SK-N-SH (cell line): ENCODE measurements at regions not wholly inside any gene's neighbourhood (a gene's known extent, or its start where the extent isn't known, plus 50 kb on each side); places are given as distances from the start of the nearest gene placed in this dataset.

Experiments
- CTCF ChIA-PET: fragments of 300-600, 350-600 bp; formaldehyde crosslinking; extraction: SDS; loops from one replicate; lab custom pipeline; 2021; lab: Yijun Ruan, JAX
- POLR2A ChIA-PET: fragments of 350-600 bp; sonication (Branson Sonifier 250); formaldehyde crosslinking; extraction: SDS; loops from one replicate; lab custom pipeline; 2020; ENCODE audit warnings: antibody characterized with exemption, inconsistent platforms; lab: Yijun Ruan, JAX
- DNase-seq: peaks from one replicate; pipeline ENCODE4 v3.0.0; 2012
- H2AFZ ChIP-seq: fragments of 200-600 bp; sonication (generic); 2 replicates; pipeline ENCODE4 v1.8.1; 2016; ENCODE audit warnings: antibody characterized with exemption, mild to moderate bottlenecking, low read depth
- H3F3A ChIP-seq: fragments of 200-600 bp; sonication (generic); replicated peaks from 2 replicates; pipeline ENCODE3; 2016; ENCODE audit warnings: antibody characterized with exemption, mild to moderate bottlenecking; ENCODE audit not compliant: insufficient read depth
- H3K27ac ChIP-seq, 2 experiments: fragments of 200-500 bp in 1 of 2; fragments of 200-600 bp in 1 of 2; sonication (Bioruptor generic) in 1 of 2; sonication (generic), shearing (Covaris generic) in 1 of 2; 2 replicates each; pipeline versions ENCODE4 v1.5.1 to v1.6.1; 2014 to 2016; ENCODE audit warnings: low read depth in 2 of 2, inconsistent platforms in 1 of 2, low read length in 1 of 2, mild to moderate bottlenecking in 1 of 2, mixed read lengths in 1 of 2
- H3K27me3 ChIP-seq: fragments of 200-600 bp; sonication (generic), shearing (Covaris generic); 2 replicates; pipeline ENCODE4 v1.6.1; 2016; ENCODE audit warnings: mixed run types; ENCODE audit not compliant: insufficient read depth
- H3K36me3 ChIP-seq, 2 experiments: fragments of 200-500 bp in 1 of 2; fragments of 200-600 bp in 1 of 2; sonication (Bioruptor generic) in 1 of 2; sonication (generic) in 1 of 2; replicated peaks in 1 of 2; 2 replicates each; pipeline versions ENCODE3 to v1.5.1; 2014 to 2016; ENCODE audit warnings: low read length in 1 of 2, mild to moderate bottlenecking in 1 of 2; ENCODE audit not compliant: insufficient read depth in 2 of 2, control insufficient read depth in 1 of 2
- H3K4me1 ChIP-seq, 2 experiments: fragments of 200-500 bp in 1 of 2; fragments of 200-600 bp in 1 of 2; sonication (Bioruptor generic) in 1 of 2; sonication (generic), shearing (Covaris generic) in 1 of 2; 2 replicates each; pipeline versions ENCODE4 v1.5.1 to v1.6.1; 2014 to 2016; ENCODE audit warnings: low read depth in 1 of 2, low read length in 1 of 2, mixed run types in 1 of 2; ENCODE audit not compliant: insufficient read depth in 2 of 2, control insufficient read depth in 1 of 2
- H3K4me2 ChIP-seq: fragments of 200-600 bp; sonication (generic), shearing (Covaris generic); 2 replicates; pipeline ENCODE4 v1.6.1; 2017; ENCODE audit warnings: mixed run types
- H3K4me3 ChIP-seq, 2 experiments: fragments of 200-500 bp in 1 of 2; fragments of 200-600 bp in 1 of 2; sonication (Bioruptor generic) in 1 of 2; sonication (generic), shearing (Covaris generic) in 1 of 2; 2 replicates each; pipeline versions ENCODE4 v1.5.1 to v1.8.1; 2014 to 2016; ENCODE audit warnings: low read depth in 2 of 2, inconsistent platforms in 1 of 2, low read length in 1 of 2, mild to moderate bottlenecking in 1 of 2, mixed read lengths in 1 of 2, moderate library complexity in 1 of 2
- H3K79me2 ChIP-seq: fragments of 200-600 bp; sonication (generic); 2 replicates; pipeline ENCODE4 v1.8.1; 2017; ENCODE audit warnings: mild to moderate bottlenecking; ENCODE audit not compliant: insufficient read depth
- H3K9ac ChIP-seq: fragments of 200-600 bp; sonication (generic); 2 replicates; pipeline ENCODE4 v1.6.1; 2017; ENCODE audit warnings: mixed run types
- H3K9me2 ChIP-seq: fragments of 200-600 bp; sonication (generic); 2 replicates; pipeline ENCODE4 v1.6.1; 2017; ENCODE audit warnings: mixed run types
- H3K9me3 ChIP-seq: fragments of 200-600 bp; sonication (generic); 2 replicates; pipeline ENCODE4 v1.6.1; 2017; ENCODE audit warnings: mixed run types, mild to moderate bottlenecking, moderate library complexity
- H4K20me1 ChIP-seq: fragments of 200-600 bp; sonication (generic); 2 replicates; pipeline ENCODE4 v1.6.1; 2017; ENCODE audit warnings: mild to moderate bottlenecking, mixed run types; ENCODE audit not compliant: insufficient read depth
- CHD2 ChIP-seq: fragments of 150-350 bp; IDR thresholded peaks from 2 replicates; pipeline ENCODE4 v1.6.1; 2018; ENCODE audit warnings: low read length; ENCODE audit not compliant: partially characterized antibody
- ELF1 ChIP-seq: IDR thresholded peaks from 2 replicates; pipeline ENCODE4 v1.4.0; 2012
- EZH2phosphoT487 ChIP-seq: fragments of 200-600 bp; sonication (generic); IDR thresholded peaks from 2 replicates; pipeline ENCODE4 v1.6.1; 2017; ENCODE audit warnings: low read depth, mixed run types, mild to moderate bottlenecking, antibody characterized with exemption, moderate library complexity, borderline replicate concordance
- FOSL2 ChIP-seq: IDR thresholded peaks from 2 replicates; pipeline ENCODE4 v1.4.0; 2012; ENCODE audit warnings: low read depth, mild to moderate bottlenecking, moderate library complexity, borderline replicate concordance
- GABPA ChIP-seq: IDR thresholded peaks from 2 replicates; pipeline ENCODE4 v1.4.0; 2012; ENCODE audit warnings: low read depth, mild to moderate bottlenecking
- JUND ChIP-seq: IDR thresholded peaks from 2 replicates; pipeline ENCODE4 v1.4.0; 2012
- MXI1 ChIP-seq: IDR thresholded peaks from 2 replicates; pipeline ENCODE4 v1.6.1; 2012; ENCODE audit warnings: mild to moderate bottlenecking, low read depth, low read length, improper control_type of control experiment
- NFIC ChIP-seq: IDR thresholded peaks from 2 replicates; pipeline ENCODE4 v1.4.0; 2012; ENCODE audit warnings: borderline replicate concordance
- NRF1 ChIP-seq: IDR thresholded peaks from 2 replicates; pipeline ENCODE4 v1.6.1; 2012; ENCODE audit warnings: low read depth, mild to moderate bottlenecking, low read length
- PBX3 ChIP-seq: IDR thresholded peaks from 2 replicates; pipeline ENCODE4; 2012
- POLR2AphosphoS5 ChIP-seq: IDR thresholded peaks from 2 replicates; pipeline ENCODE4 v1.6.1; 2012; ENCODE audit warnings: low read depth, low read length
- REST ChIP-seq: IDR thresholded peaks from 2 replicates; pipeline ENCODE4 v1.6.1; 2012; ENCODE audit warnings: mild to moderate bottlenecking, low read depth, low read length, moderate library complexity
- RFX5 ChIP-seq: IDR thresholded peaks from 2 replicates; pipeline ENCODE4 v1.6.1; 2012; ENCODE audit warnings: mild to moderate bottlenecking, improper control_type of control experiment, low read length
- SIN3A ChIP-seq: IDR thresholded peaks from 2 replicates; pipeline ENCODE4 v1.6.1; 2012; ENCODE audit warnings: low read depth, mild to moderate bottlenecking, low read length, moderate library complexity, borderline replicate concordance
- TCF12 ChIP-seq: IDR thresholded peaks from 2 replicates; pipeline ENCODE4 v1.4.0; 2012
- USF2 ChIP-seq: fragments of 150-350 bp; IDR thresholded peaks from 2 replicates; pipeline ENCODE4 v1.6.1; 2017; ENCODE audit warnings: antibody characterized with exemption, low read length, low read depth, borderline replicate concordance
- ZBTB33 ChIP-seq: IDR thresholded peaks from 2 replicates; pipeline ENCODE4 v1.4.0; 2012; ENCODE audit warnings: low read depth, borderline replicate concordance
- WGBS: methylation state at CpG from one replicate; pipeline ENCODE4 v1.1.6; 2017; ENCODE audit warnings: low lambda C conversion rate; 5-methylcytosine and 5-hydroxymethylcytosine counted together

- CTCF ChIA-PET: no interaction called here
- Histone ChIP-seq H3F3A (no peaks in the 10 kb centered on the region), H3K4me2 (no peak overlapping the region), H3K9ac (no peak overlapping the region)
- no peak for TF ChIP-seq JUND
- TF ChIP-seq SIN3A: no peak
- no peak for TF ChIP-seq TCF12
- TF ChIP-seq CHD2: no peak
- TF ChIP-seq USF2: no peak
- no peak for TF ChIP-seq REST
- TF ChIP-seq EZH2phosphoT487: no peak
- no peak for TF ChIP-seq NFIC
- no peak for TF ChIP-seq NRF1
- TF ChIP-seq PBX3: no peak
- TF ChIP-seq RFX5: no peak
- no peak for TF ChIP-seq ZBTB33
- no peak for TF ChIP-seq MXI1
- TF ChIP-seq GABPA: no peak
- TF ChIP-seq FOSL2: no peak
- TF ChIP-seq POLR2AphosphoS5: no peak
- TF ChIP-seq ELF1: no peak
- TF ChIP-seq, all 33 proteins: peak for 0
- H3K4me1 ChIP-seq: no peaks in the 10 kb centered on the region
- H3K4me3 ChIP-seq: no peak overlapping the region
- H3K9me2 ChIP-seq: no peaks in the 10 kb centered on the region
- POLR2A ChIA-PET: no interaction called here
- no peaks in the 10 kb centered on the region for H3K36me3 ChIP-seq
- no peak for DNase-seq
- no peaks in the 10 kb centered on the region for H4K20me1 ChIP-seq
- H3K27me3 ChIP-seq: no peaks in the 10 kb centered on the region
- 35% methylated on average over 3 of the region's 3 CpGs for WGBS
- no peaks in the 10 kb centered on the region; the same call in 1 of the 2 replicates for H3K9me3 ChIP-seq
- H3K79me2 ChIP-seq: no peaks in the 10 kb centered on the region
- no peak overlapping the region for H2AFZ ChIP-seq
- H3K27ac ChIP-seq: no peak overlapping the region
Observed at GRCh38 chr5:5739490-5739945, 317.0 kb downstream of the ICE1 start.
